HepG2 (cell line): ENCODE measurements at regions not wholly inside any gene's neighbourhood (a gene's known extent, or its start where the extent isn't known, plus 50 kb on each side); places are given as distances from the start of the nearest gene placed in this dataset.

Source experiments
- ATAC-seq: fragments of 200-7000 bp; cut with Tn5 transposase; 3 replicates; pipeline ENCODE4 v1.9.1; 2020; ENCODE audit warnings: mild to moderate bottlenecking, moderate library complexity
- BruUV-seq: library from RNA; stranded (reverse); fragments of 400-500 nt; replicated peaks from 2 replicates; lab custom pipeline; 2021; lab: Mats Ljungman, UMichigan
- CTCF ChIA-PET: fragments of 300-600 bp; formaldehyde crosslinking; extraction: SDS; loops from one replicate; lab custom pipeline; 2021; ENCODE audit warnings: low total read pairs, inconsistent platforms, low intra/inter-chr PET ratio; lab: Yijun Ruan, JAX
- POLR2A ChIA-PET: fragments of 350-600 bp; sonication (Branson Sonifier 250); formaldehyde crosslinking; loops from one replicate; lab custom pipeline; 2020; ENCODE audit warnings: antibody characterized with exemption, inconsistent platforms; lab: Yijun Ruan, JAX
- DNase-seq: peaks from one replicate; pipeline ENCODE4 v3.0.0-alpha.2; 2015; ENCODE audit warnings: low spot score
- FAIRE-seq: peaks from 3 replicates; lab custom pipeline; 2011; peaks lifted over from hg19 to GRCh38; lab: Jason Lieb, UNC
- H2AFZ ChIP-seq: one replicate; pipeline ENCODE4 v1.6.1; 2011; ENCODE audit warnings: low read length, inconsistent platforms
- H3K27ac ChIP-seq: fragments of 300-600 bp; 3 replicates; pipeline ENCODE4 v1.8.0; 2011; ENCODE audit warnings: mixed run types, mild to moderate bottlenecking, mixed read lengths, low read length, inconsistent platforms; ENCODE audit not compliant: insufficient read depth; ENCODE audit errors: extremely low read length
- H3K27me3 ChIP-seq, 2 experiments: fragments of 200-600 bp in 1 of 2; 2 replicates in 1 of 2; 3 replicates in 1 of 2; pipeline versions ENCODE4 v1.6.0 to v1.8.0; 2011; ENCODE audit warnings: low read length in 2 of 2, mild to moderate bottlenecking in 2 of 2, moderate library complexity in 2 of 2, inconsistent platforms in 1 of 2; ENCODE audit not compliant: insufficient read depth in 2 of 2, control insufficient read depth in 1 of 2
- H3K36me3 ChIP-seq, 2 experiments: fragments of 200-600 bp in 1 of 2; replicated peaks in 1 of 2; 2 replicates in 1 of 2; 3 replicates in 1 of 2; pipeline versions ENCODE4 v1.5.1 to v1.8.0; 2011; ENCODE audit warnings: low read length in 2 of 2, inconsistent platforms in 1 of 2; ENCODE audit not compliant: insufficient read depth in 2 of 2, control insufficient read depth in 1 of 2
- H3K4me1 ChIP-seq: 2 replicates; pipeline ENCODE4 v1.5.1; 2012; ENCODE audit warnings: low read length, inconsistent platforms; ENCODE audit not compliant: insufficient read depth
- H3K4me2 ChIP-seq: 2 replicates; pipeline ENCODE4 v1.6.0; 2011; ENCODE audit warnings: low read depth, low read length, inconsistent platforms
- H3K4me3 ChIP-seq, 3 experiments: fragments of 200-600 bp in 1 of 3; sonication (generic), shearing (Covaris generic) in 1 of 3; replicated peaks in 1 of 3; 2 replicates each; pipeline ENCODE4 v1.5.1; 2011 to 2016; ENCODE audit warnings: low read length in 3 of 3, inconsistent platforms in 2 of 3, low read depth in 2 of 3, mild to moderate bottlenecking in 2 of 3, control low read depth in 1 of 3, mixed read lengths in 1 of 3; ENCODE audit not compliant: insufficient read depth in 1 of 3
- H3K79me2 ChIP-seq: one replicate; pipeline ENCODE4 v1.6.1; 2011; ENCODE audit warnings: low read length, inconsistent platforms; ENCODE audit not compliant: insufficient read depth
- H3K9ac ChIP-seq: 2 replicates; pipeline ENCODE4 v1.6.0; 2011; ENCODE audit warnings: mild to moderate bottlenecking, low read depth, low read length, inconsistent platforms; ENCODE audit not compliant: insufficient read depth
- H3K9me3 ChIP-seq: 2 replicates; pipeline ENCODE4 v1.5.1; 2012; ENCODE audit warnings: mild to moderate bottlenecking, low read length
- H4K20me1 ChIP-seq: 2 replicates; pipeline ENCODE4 v1.6.0; 2011; ENCODE audit warnings: inconsistent platforms, mild to moderate bottlenecking, low read length, moderate library complexity; ENCODE audit not compliant: insufficient read depth
- BATF2 ChIP-seq: sonication (generic); formaldehyde crosslinking; IDR thresholded peaks from 2 replicates; pipeline ENCODE4 v1.8.0; 2022; ENCODE audit warnings: mild to moderate bottlenecking, missing genetic modification reagents, moderate library complexity
- CBX1 ChIP-seq: IDR thresholded peaks from one replicate; pipeline ENCODE4 v1.6.1; 2016; ENCODE audit warnings: antibody characterized with exemption, low read depth
- CREBL2 ChIP-seq: sonication (generic); formaldehyde crosslinking; IDR thresholded peaks from 2 replicates; pipeline ENCODE4 v1.8.1; 2023; ENCODE audit warnings: missing genetic modification reagents, mild to moderate bottlenecking, borderline replicate concordance
- KLF12 ChIP-seq: sonication (generic); formaldehyde crosslinking; IDR thresholded peaks from 2 replicates; pipeline ENCODE4 v1.4.0; 2020; ENCODE audit warnings: missing genetic modification reagents, borderline replicate concordance
- NFRKB ChIP-seq: fragments of 450-650 bp; IDR thresholded peaks from 2 replicates; pipeline ENCODE4 v1.6.1; 2017
- NKX3-1 ChIP-seq: sonication (generic); formaldehyde crosslinking; IDR thresholded peaks from 2 replicates; pipeline ENCODE4 v1.5.0; 2020; ENCODE audit warnings: missing genetic modification reagents
- RFX5 ChIP-seq: IDR thresholded peaks from 2 replicates; pipeline ENCODE4 v1.6.1; 2011; ENCODE audit warnings: low read depth, low read length, improper control_type of control experiment
- RXRA ChIP-seq: sonication (generic); formaldehyde crosslinking; IDR thresholded peaks from 2 replicates; pipeline ENCODE4 v1.5.1; 2020; ENCODE audit warnings: missing genetic modification reagents
- SKIL ChIP-seq: sonication (generic); formaldehyde crosslinking; IDR thresholded peaks from 2 replicates; pipeline ENCODE4 v1.8.0; 2022; ENCODE audit warnings: missing genetic modification reagents, mild to moderate bottlenecking, moderate library complexity, borderline replicate concordance
- SOX5 ChIP-seq: IDR thresholded peaks from 2 replicates; pipeline ENCODE4 v1.6.1; 2016; ENCODE audit warnings: borderline replicate concordance
- TMF1 ChIP-seq: sonication (generic); formaldehyde crosslinking; IDR thresholded peaks from 2 replicates; pipeline ENCODE4 v1.8.1; 2022; ENCODE audit warnings: low read depth, missing genetic modification reagents
- TOE1 ChIP-seq: sonication (generic); formaldehyde crosslinking; IDR thresholded peaks from 2 replicates; pipeline ENCODE4 v1.4.0; 2020; ENCODE audit warnings: mild to moderate bottlenecking, missing genetic modification reagents
- ZBTB21 ChIP-seq: sonication (generic); formaldehyde crosslinking; IDR thresholded peaks from 2 replicates; pipeline ENCODE4 v1.4.0; 2020; ENCODE audit warnings: missing genetic modification reagents
- ZNF576 ChIP-seq: sonication (generic); formaldehyde crosslinking; IDR thresholded peaks from 2 replicates; pipeline ENCODE4 v1.4.0; 2020; ENCODE audit warnings: mild to moderate bottlenecking, missing genetic modification reagents
- ZNF614 ChIP-seq: IDR thresholded peaks from 2 replicates; pipeline ENCODE4 v1.6.1; 2018; ENCODE audit warnings: missing biosample characterization, missing genetic modification reagents, inconsistent platforms, borderline replicate concordance
- ZNF703 ChIP-seq: sonication (generic); formaldehyde crosslinking; IDR thresholded peaks from 2 replicates; pipeline ENCODE4 v1.5.1; 2020; ENCODE audit warnings: missing genetic modification reagents, mild to moderate bottlenecking, moderate library complexity, borderline replicate concordance
- ZNF83 ChIP-seq: sonication (generic); formaldehyde crosslinking; IDR thresholded peaks from 2 replicates; pipeline ENCODE4 v1.4.0; 2020; ENCODE audit warnings: missing genetic modification reagents, mild to moderate bottlenecking, borderline replicate concordance
- in situ Hi-C: cut with HindIII; loops from 2 replicates; pipeline ENCODE4 v1.10.0; 2017; ENCODE audit warnings: low pct_unique_long_range_greater_than_20kb; ENCODE audit not compliant: extremely low pct_ligation_motif_present
- intact Hi-C: fragments of 100-400 bp; cut with micrococcal nuclease; formaldehyde crosslinking; loops from one replicate; pipeline ENCODE4 v1.10.0; 2022; ENCODE audit not compliant: unreplicated experiment

DNA sequence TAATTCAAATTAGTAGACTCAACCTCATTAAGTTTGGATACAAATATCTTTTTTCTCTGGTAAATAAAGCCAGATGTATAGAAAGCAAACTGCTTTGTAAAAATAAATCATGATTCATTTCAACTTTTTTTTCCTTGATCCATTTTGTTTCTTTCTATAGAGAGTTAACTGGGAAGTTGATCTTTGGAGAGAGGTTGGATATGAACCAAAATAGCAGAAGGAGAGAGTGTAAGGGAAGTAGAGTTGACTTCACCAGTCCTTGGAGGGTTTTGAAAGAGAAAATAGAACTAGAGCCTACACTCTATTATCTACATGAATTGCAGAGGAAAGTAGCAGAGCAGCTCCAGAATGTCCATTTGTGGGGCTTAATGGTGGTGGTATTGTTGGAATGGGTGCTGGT, 243.8 kb downstream of the ADGRL2 start:
- no peak for TF ChIP-seq TMF1 (CRISPR knock-in tag)
- no peak for TF ChIP-seq ZBTB21 (CRISPR knock-in tag)
- no peak for TF ChIP-seq ZNF614 (CRISPR knock-in tag)
- no peak for TF ChIP-seq RFX5
- TF ChIP-seq TOE1 = no peak
- TF ChIP-seq CBX1 = no peak
- TF ChIP-seq NKX3-1 = no peak
- no peak for TF ChIP-seq ZNF703 (CRISPR knock-in tag)
- no peak for TF ChIP-seq ZNF83 (CRISPR knock-in tag)
- TF ChIP-seq NFRKB = no peak
- no peak for TF ChIP-seq KLF12 (CRISPR knock-in tag)
- no peak for TF ChIP-seq BATF2 (CRISPR knock-in tag)
- TF ChIP-seq SKIL (CRISPR knock-in tag) = no peak
- no peak for TF ChIP-seq ZNF576 (CRISPR knock-in tag)
- TF ChIP-seq SOX5 = no peak
- no peak for TF ChIP-seq RXRA
- no peak for TF ChIP-seq CREBL2
- TF ChIP-seq, all 625 proteins: peak for 0
- intact Hi-C loops (no loop called here), in situ Hi-C loops (no loop called here)
- ChIA-PET CTCF (no interaction called here), POLR2A (no interaction called here)
- BruUV-seq = no TSS peak
- H2AFZ ChIP-seq = no peak overlapping the region
- H4K20me1 ChIP-seq = no peaks in the 10 kb centered on the region
- FAIRE-seq (no peak), ATAC-seq (no peak), DNase-seq (no peak)
- H3K9ac ChIP-seq = no peak overlapping the region
- no peaks in the 10 kb centered on the region for H3K36me3 ChIP-seq
- no peak overlapping the region for H3K4me3 ChIP-seq
- no peak overlapping the region for H3K27ac ChIP-seq
- no peaks in the 10 kb centered on the region; a peak in 1 of 5 replicates for H3K27me3 ChIP-seq
- no peaks in the 10 kb centered on the region for H3K79me2 ChIP-seq
- no peak overlapping the region for H3K4me2 ChIP-seq
- no peaks in the 10 kb centered on the region for H3K4me1 ChIP-seq
- peaks cover 64% of the 10 kb centered on the region for H3K9me3 ChIP-seq
